AG10803 (cell line): ENCODE measurements at regions not wholly inside any gene's neighbourhood (a gene's known extent, or its start where the extent isn't known, plus 50 kb on each side); places are given as distances from the start of the nearest gene placed in this dataset.

Experiments
- DNase-seq: peaks from one replicate; pipeline ENCODE4 v3.0.0; 2010; ENCODE audit warnings: low read depth
- H3K4me3 ChIP-seq: 2 replicates; pipeline ENCODE4 v1.5.1; 2011; ENCODE audit warnings: mild to moderate bottlenecking, low read length, control low read depth
- TF ChIP-seq, protein P1 (sequence below): conservative IDR thresholded peaks from 2 replicates; pipeline ENCODE4 v1.5.1; 2011; ENCODE audit warnings: mild to moderate bottlenecking, low read length, control low read depth, inconsistent platforms

- TF ChIP-seq, protein P1, sequence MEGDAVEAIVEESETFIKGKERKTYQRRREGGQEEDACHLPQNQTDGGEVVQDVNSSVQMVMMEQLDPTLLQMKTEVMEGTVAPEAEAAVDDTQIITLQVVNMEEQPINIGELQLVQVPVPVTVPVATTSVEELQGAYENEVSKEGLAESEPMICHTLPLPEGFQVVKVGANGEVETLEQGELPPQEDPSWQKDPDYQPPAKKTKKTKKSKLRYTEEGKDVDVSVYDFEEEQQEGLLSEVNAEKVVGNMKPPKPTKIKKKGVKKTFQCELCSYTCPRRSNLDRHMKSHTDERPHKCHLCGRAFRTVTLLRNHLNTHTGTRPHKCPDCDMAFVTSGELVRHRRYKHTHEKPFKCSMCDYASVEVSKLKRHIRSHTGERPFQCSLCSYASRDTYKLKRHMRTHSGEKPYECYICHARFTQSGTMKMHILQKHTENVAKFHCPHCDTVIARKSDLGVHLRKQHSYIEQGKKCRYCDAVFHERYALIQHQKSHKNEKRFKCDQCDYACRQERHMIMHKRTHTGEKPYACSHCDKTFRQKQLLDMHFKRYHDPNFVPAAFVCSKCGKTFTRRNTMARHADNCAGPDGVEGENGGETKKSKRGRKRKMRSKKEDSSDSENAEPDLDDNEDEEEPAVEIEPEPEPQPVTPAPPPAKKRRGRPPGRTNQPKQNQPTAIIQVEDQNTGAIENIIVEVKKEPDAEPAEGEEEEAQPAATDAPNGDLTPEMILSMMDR, result no peak
- DNase-seq, result no peak
- no peak overlapping the region for H3K4me3 ChIP-seq
Measured at GRCh38 chr16:52167328-52167727, 379.6 kb downstream of the TOX3 start.

GRCh38 chr16:52165961-52166360 is 381.0 kb downstream of the TOX3 start:
- DNase-seq, result no peak
- TF ChIP-seq, protein P1, result no peak
- H3K4me3 ChIP-seq, result no peak overlapping the region

DNA sequence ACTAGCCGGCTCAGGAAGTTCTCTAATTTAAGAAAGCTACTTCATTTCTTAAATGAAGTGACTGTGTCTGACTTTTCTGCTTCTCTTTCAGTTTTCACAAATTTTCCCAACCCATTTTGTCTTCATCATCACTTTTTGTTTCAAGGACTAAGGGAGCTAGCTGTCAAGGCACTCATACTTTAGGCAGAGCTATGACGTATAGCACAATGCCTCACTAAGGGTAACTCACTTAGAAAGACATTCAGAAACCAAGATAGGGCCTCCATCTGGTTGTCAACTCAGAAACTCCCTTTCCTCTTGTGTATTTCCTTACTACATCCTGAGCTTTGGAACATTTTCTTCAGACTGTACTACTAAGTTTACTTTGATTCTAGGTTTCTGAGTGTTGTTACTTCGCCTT is 397.9 kb downstream of the TOX3 start:
- H3K4me3 ChIP-seq, result no peak overlapping the region
- DNase-seq, result no peak
- TF ChIP-seq, protein P1, result no peak

DNA sequence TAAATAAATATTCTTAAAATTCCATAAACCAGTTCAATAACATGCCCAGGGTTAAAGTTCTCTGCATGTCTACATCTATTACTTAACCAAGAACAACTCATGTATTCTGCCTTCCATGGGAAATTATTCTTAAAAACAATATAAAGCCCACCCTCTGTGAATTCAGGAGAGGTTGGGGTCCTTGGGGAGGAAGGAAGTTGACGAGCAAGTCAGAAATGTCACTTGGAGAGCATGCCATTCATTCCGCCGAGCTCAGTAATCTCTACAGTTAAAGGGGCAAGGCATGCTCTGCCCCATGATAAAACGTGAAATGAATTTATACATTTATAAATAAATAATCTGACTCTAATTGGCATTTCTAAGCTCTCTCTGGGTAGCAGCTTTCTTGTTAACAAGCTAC is 405.1 kb downstream of the TOX3 start:
- DNase-seq, result no peak
- H3K4me3 ChIP-seq, result no peak overlapping the region
- TF ChIP-seq, protein P1, result no peak

DNA sequence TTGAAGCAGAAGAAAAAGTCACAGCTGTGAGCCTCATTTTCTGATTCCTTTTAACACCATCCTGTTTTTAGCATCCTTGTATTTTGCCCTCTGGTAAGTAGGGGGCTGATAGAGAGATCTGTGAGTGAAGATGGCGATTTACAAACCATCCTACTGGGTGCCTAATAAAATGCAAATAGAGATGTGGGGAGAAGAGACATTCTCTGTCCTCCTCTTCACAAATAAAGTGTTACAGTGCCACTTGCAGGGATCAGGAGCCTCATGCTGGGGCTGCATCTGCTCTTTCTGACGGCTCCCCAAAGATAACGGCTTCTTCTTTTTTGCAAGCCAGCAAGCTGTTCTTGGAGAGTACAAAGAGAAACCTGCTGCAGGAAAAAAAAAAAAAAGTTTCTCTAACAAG is 418.6 kb downstream of the TOX3 start:
- TF ChIP-seq, protein P1, result no peak
- H3K4me3 ChIP-seq, result no peak overlapping the region
- no peak for DNase-seq

GRCh38 chr16:52123842-52124241 is 423.1 kb downstream of the TOX3 start:
- TF ChIP-seq, protein P1, result no peak
- H3K4me3 ChIP-seq, result no peak overlapping the region
- DNase-seq, result no peak

- DNase-seq, result no peak
- H3K4me3 ChIP-seq, result no peak overlapping the region
- TF ChIP-seq, protein P1, result no peak
Measured at GRCh38 chr16:52123061-52123839, 423.7 kb downstream of the TOX3 start.
